ENCODE measurements at regions not wholly inside any gene's neighbourhood (a gene's known extent, or its start where the extent isn't known, plus 50 kb on each side); places are given as distances from the start of the nearest gene placed in this dataset.

DNA sequence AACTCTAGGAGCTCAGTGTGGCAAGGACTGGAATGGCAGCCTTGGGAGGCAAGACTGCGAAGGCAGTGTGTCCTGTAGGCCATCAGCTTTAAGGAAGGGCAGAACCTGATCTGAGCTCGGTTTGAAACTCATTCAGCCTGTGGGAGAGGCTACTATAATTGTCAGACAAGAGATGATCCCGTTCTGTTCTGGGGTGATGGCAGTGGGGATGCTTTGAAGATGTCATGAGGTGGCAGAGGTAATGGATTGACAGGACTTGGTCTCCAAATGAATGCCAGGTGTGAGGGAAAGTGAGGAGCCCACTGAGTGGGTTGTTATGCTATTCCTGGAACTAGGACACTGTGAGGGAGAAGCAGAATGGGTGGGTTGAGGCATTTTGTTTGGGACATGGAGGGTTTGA, 144.9 kb downstream of the PJA1 start:
- TF ChIP-seq PRDM10 (tag by site-specific recombination; IDR thresholded peaks at IDR 0.05) (no peak), ZNF792 (tag by site-specific recombination; IDR thresholded peaks at IDR 0.05) (no peak), ZNF366 (tag by site-specific recombination; conservative IDR thresholded peaks at IDR 0.05) (no peak), SP2 (tag by site-specific recombination; IDR thresholded peaks at IDR 0.05) (no peak), ZNF140 (tag by site-specific recombination; IDR thresholded peaks at IDR 0.05) (no peak), ZXDB (tag by site-specific recombination; IDR thresholded peaks at IDR 0.05) (no peak), ATF2 (tag by site-specific recombination; IDR thresholded peaks at IDR 0.05; ENCODE audit: low read depth) (no peak), ZFP3 (tag by site-specific recombination; IDR thresholded peaks at IDR 0.05; ENCODE audit: low read depth) (no peak), KLF9 (tag by site-specific recombination; IDR thresholded peaks at IDR 0.05; ENCODE audit: low read depth) (no peak), ZNF624 (tag by site-specific recombination; IDR thresholded peaks at IDR 0.05) (no peak), ZNF324 (tag by site-specific recombination; IDR thresholded peaks at IDR 0.05) (no peak), ZNF146 (tag by site-specific recombination; IDR thresholded peaks at IDR 0.05) (no peak)
- TF ChIP-seq, protein P1, sequence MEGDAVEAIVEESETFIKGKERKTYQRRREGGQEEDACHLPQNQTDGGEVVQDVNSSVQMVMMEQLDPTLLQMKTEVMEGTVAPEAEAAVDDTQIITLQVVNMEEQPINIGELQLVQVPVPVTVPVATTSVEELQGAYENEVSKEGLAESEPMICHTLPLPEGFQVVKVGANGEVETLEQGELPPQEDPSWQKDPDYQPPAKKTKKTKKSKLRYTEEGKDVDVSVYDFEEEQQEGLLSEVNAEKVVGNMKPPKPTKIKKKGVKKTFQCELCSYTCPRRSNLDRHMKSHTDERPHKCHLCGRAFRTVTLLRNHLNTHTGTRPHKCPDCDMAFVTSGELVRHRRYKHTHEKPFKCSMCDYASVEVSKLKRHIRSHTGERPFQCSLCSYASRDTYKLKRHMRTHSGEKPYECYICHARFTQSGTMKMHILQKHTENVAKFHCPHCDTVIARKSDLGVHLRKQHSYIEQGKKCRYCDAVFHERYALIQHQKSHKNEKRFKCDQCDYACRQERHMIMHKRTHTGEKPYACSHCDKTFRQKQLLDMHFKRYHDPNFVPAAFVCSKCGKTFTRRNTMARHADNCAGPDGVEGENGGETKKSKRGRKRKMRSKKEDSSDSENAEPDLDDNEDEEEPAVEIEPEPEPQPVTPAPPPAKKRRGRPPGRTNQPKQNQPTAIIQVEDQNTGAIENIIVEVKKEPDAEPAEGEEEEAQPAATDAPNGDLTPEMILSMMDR (tag by site-specific recombination; IDR thresholded peaks at IDR 0.05) = no peak
- TF ChIP-seq, protein P2, sequence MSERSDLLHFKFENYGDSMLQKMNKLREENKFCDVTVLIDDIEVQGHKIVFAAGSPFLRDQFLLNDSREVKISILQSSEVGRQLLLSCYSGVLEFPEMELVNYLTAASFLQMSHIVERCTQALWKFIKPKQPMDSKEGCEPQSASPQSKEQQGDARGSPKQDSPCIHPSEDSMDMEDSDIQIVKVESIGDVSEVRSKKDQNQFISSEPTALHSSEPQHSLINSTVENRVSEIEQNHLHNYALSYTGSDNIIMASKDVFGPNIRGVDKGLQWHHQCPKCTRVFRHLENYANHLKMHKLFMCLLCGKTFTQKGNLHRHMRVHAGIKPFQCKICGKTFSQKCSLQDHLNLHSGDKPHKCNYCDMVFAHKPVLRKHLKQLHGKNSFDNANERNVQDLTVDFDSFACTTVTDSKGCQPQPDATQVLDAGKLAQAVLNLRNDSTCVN (tag by site-specific recombination; optimal IDR thresholded peaks at IDR 0.05) = no peak

Measured in HEK293 (cell line).